Daoy (cell line): ENCODE measurements at regions not wholly inside any gene's neighbourhood (a gene's known extent, or its start where the extent isn't known, plus 50 kb on each side); places are given as distances from the start of the nearest gene placed in this dataset.
"Not testable (repeated sequence)": the region's sequence is repeated elsewhere in the genome, so short reads cannot be mapped to it uniquely, and the experiment has no call there.

Experiments
- DNase-seq: peaks from one replicate; pipeline ENCODE4 v3.0.0-alpha.2; 2015; ENCODE audit warnings: low read depth

DNA sequence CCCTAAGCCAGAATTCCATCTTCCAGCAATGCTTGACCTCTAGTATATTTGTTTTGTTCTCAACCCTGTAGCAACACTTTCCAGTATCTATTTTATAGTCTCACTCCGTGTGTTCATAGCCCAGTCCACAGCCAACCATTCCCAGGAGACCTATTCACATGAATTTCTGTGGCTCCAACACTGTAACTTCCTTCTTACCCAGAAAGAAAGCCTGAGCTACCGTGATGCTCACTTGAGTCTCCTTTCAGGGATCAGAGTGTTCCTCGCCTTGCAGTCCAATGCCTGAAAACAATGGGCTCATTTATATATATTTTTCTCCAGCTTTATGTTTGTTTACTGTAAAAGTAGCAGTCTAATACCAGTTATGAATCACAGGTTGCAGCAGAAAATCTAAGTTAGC is 645.0 kb upstream of the NOVA1 start:
- DNase-seq, result no peak

DNA sequence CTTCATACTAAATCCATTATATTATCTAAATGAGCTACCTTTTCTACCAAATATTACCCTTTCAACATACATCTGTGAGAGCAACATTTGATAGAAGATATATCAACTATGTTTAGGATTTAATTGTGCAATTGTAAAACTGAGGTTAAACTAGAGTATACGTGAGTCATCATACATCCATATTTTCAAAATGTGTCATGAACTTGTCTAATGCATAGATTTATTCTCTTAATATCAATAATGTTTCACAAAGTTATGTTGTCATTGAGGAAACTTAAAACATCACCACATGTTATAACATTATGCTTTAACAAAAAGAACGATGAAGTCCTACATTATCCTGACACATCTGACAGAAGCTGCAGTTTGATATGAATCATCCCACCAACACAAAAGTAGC is 645.5 kb upstream of the NOVA1 start:
- DNase-seq, result no peak

DNA sequence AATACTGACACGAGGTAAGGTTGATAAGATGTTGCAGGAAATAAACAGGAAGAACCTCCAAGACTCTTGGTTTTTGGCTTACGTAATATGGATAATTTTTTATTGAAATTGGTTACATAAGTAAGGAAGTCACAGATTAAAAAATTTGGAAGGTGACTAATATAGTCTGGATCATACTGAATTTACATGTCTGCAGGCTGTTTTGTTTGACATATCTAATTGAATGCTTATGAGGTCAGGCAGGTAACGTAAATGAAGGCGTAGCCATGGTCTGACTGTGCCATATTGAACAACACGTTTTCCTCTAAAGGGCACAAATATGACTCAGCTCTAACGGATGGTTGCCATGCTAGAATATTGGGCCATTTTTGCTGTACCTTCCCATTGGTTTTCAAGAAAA is 648.1 kb upstream of the NOVA1 start:
- no peak for DNase-seq

DNA sequence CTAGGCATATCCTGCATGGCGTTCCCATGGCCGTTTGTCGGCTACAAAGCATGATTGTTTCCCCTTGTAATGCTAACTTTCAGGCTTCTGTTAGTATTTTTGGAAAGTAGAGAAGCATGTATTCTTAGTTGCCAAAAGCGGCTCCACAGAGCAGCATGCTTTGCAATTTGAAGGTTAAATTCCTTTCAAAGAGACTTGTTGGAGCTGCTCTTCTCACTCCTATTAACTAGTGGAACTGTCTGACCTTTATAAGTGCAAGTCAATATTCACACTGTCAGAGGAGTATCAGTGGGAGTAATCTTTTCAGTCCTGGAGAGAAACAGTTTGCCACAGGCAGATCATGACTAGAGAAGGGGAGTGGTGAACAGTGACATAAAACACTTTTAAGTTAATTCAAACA is 656.1 kb upstream of the NOVA1 start:
- no peak for DNase-seq

DNA sequence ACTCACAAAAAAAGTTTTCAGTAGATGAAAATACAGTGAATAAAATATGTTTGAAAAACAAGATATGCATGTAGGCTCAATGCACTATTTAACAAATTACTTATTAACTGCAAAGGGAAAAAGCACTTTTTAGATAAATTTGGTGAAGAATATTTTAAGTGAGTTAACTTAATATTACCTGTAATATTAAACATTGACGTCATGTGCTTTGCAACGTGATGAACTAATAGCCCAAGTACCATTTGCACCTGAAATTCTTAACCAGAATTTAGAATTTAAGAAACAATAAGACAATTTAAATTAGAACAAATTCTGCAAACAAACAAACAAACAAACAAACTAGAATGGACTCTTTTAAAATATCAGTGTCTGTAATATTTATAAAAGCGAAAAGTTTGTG is 659.0 kb upstream of the NOVA1 start:
- DNase-seq, result no peak

DNA sequence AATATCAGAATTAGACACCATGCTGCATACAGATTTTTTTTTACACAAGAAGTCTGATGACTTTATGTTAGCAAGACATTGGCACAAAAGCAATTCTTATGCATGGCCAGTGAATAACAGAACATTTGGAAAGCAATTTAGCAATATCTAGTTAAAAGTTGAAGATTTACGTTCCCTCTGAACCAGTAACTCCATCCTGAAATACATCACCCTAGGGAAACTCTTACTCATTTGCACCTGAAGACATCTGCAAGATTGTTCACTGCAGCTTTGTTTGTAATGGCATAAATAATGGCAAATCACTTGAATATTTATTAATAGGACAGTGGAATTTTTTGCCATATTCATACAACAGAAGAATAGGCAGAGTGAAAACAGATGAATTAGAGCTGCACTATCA is 670.0 kb upstream of the NOVA1 start:
- DNase-seq, result no peak

DNA sequence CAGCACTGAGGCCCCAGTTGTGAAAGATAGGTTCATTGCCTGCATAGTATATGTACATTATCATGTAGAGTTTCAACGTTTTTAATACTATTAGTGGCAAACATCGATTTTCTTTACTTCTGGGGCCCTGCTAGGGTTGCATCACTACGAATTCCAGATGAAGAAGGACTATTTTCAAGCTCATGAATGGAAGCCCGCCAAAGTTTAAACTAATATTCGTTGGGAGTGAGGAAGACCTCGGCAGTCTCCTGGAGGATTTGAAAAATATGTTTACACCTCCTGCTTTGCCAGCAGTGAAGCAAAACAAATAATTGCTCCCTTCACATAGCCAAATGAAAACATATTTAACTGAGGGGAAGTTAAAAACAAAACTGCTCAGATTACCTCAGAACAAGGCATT is 672.9 kb upstream of the NOVA1 start:
- DNase-seq, result no peak

DNA sequence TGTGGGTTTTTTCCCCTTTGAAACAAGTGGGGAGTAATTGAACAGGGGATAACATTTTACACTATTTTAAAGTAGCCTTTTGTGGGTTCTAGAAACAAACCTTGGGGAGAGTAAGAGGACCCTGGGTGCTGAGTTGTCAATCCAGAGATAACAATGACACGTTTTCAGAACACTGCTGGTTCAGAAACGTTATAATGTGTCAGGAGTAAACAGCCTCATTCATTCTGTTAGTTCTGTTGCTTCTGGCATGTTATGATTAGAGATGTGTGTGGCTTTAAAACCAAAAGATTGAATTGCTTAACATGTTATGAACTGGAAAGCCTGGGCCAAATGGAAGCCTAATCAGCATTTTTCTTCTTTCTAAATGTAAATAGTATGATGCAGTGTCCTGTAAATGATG is 680.5 kb upstream of the NOVA1 start:
- no peak for DNase-seq

DNA sequence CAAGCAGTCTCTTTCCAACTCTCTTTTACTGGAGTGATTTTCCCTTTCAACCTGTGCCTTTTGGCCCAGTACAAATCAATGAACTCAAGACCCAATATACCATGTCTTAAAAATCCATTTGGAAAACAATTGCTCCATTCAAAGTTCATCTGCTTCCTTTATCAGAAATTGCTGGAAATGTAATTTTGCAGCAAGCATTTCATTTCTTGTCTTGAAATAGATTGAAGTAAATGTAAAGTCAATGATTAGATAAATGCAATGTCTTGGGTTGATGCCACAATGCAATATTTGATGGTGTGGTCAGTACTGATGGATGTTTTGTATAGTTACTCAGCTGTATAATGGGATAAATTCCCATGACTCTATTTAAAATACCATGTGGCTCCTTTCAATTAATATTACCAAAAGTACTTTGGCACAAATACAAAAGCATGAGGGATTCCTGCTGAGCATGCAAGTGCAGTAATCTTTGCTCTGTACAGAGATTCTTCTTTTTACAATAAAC is 707.7 kb upstream of the NOVA1 start:
- no peak for DNase-seq

DNA sequence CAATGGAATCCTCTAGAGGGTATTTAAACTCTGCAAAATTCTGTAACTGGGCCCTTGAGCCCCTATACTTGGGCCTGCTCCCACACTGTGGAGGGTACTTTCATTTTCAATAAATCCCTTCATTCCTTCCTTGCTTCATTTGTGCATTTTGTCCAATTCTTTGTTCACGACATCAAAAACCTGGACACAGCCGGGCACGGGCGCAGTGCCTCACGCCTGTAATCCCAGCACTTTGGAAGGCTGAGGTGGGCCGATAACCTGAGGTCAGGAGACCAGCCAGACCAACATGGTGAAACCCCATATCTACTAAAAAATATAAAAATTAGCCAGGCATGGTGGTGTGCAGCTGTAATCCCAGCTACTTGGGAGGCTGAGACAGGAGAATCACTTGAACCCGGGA is 714.9 kb upstream of the NOVA1 start:
- DNase-seq, result not testable (repeated sequence)

DNA sequence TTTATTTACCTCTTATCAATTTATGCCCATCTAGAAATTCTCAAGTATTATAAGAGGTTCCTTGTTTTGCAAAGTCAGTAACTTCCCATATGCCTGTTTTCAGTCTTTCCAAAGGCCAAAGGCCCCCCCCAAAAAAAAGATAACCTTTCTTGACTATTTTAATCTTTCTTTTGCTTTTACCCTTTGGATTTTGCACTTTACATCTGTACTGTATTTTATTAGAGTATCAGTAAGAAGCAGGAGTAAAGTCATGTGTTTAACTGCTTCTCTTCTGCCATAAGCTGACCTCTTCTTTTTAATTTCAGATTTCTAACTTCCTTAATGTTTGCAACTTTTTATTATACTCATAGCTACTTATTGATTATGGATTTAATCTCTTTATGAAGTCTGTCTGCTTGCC is 716.4 kb upstream of the NOVA1 start:
- no peak for DNase-seq

DNA sequence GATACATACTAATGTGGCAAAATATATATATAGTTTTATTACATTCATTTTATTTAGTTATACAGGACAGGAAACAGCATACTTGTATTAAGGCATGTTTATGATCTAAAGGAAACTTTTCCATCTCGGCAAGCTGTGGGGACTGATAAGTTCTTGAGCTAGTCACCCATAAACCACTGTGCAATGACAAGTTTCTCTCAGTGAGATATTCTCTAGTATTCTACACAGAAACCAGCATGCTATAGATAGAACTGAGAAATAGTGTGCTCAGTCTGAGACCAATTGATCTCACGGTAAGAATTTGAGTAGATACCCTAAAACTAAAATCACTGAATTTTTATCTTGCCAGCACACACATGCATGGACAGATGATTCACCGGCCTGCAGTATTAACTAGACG is 717.6 kb upstream of the NOVA1 start:
- DNase-seq, result no peak

DNA sequence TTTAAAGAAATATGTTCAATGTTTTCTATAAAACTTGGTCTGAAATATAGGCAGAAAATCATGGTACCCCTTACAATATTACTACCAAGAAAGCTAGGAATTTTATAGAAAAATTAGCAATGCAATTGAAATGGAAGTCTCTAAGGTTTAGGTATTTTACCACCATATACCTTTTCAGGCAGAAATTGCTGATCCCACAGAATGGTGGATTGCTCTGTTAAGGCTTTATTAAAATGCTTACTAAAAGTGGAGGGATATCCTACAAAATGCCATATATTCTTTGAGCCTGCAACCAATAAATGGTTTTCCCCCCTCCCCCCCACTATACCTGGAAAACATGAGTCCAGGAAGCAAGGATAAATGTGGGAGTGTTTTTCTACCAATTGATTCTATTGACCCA is 718.1 kb upstream of the NOVA1 start:
- DNase-seq, result no peak

DNA sequence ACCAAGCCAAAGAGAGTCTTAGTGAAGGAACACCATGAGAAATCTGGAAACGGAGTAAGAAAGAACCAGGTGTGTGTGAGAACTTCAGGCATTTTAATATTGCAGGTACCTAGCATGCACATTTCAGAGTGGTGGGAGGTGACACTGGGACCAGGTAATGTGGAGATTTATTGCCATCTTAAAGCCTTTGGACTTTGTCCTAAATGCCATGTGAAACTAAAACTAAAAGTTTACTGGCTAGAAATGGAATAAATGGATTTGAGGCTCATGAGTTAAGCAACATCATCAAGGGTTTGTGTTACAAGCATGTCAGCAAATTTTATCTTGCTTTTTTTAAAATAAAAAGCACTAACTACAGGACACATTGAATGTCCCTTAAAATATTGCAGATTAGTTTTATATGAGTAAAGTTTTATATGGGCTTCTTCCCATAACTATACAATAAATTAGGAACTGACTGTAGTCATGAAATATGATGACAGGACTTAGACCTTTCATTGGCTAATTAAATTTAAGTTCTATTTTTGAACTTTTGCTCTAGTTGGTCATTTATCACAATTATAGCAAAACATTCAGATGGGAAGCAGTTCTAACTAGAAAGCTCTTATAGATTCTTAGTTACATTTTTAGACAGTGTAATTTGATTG is 721.1 kb upstream of the NOVA1 start:
- no peak for DNase-seq

DNA sequence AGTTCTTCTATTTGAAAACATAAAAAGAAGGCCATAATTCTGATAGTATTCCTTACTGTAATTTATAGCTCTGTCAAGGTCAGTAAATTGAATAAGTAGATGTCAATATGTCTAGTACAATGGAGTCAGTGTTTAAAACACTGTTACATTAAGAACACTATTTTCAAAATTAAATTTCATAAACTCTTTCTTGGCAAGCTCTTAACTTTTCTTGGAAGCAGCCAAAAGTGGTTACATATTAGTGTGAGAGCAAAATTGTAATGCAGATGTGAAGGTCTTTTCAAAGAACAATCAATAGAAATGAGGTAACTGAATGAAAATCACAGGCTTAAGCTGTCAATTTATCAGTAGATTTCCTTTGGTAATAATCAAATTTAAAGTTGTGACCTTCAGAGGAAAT is 722.4 kb upstream of the NOVA1 start:
- DNase-seq, result no peak

DNA sequence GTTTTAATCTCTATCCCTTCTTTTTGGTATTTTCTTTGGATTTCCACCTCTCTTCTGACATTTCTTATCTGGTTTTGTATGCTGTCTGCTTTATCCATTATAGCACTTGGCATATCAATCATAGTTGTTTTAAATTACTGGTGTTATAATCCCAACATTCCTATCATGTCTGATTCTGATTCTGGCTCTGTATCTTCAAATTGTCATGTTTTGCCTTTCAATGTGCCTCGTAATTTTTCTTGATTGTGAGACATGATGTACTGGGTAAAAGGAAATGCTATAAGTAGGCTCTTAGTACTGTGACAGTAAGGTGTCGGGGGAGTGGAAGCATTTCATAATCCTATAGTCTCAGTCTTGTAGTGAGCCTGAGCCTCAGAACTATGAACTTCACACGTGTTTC is 729.3 kb upstream of the NOVA1 start:
- DNase-seq, result no peak

DNA sequence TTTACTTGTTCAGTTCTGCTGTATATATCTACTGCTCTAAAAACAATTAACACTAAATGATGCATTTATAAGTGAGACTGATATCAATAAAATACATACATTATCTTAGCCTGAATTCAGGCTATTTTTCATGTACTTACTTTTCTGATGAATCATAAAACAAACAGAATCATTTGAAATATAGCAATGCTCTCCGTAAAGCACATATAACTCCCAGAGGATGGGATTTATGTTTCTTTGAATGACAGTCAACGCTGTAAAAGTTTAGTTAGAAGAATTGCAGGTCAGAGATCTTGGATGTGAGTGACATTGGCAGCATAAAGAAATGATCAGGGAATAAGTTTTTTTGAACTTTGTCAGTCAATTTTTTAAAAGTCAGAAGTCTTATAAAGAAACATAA is 740.2 kb upstream of the NOVA1 start:
- DNase-seq, result no peak

DNA sequence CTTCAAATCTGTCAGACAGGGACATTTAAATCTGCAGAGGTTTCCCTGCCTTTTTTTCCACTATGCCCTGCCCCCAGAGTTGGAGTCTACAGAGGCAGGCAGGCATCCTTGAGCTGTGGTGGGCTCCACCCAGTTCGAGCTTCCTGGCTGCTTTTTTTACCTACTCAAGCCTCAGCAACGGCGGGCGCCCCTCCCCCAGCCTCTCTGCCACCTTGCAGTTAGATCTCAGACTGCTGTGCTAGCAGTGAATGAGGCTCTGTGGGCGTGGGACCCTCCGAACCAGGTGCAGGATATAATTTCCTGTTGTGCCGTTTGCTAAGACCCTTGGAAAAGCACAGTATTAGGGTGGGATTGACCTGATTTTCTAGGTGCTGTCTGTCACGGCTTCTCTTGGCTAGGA is 765.2 kb upstream of the NOVA1 start:
- not testable (repeated sequence) for DNase-seq

DNA sequence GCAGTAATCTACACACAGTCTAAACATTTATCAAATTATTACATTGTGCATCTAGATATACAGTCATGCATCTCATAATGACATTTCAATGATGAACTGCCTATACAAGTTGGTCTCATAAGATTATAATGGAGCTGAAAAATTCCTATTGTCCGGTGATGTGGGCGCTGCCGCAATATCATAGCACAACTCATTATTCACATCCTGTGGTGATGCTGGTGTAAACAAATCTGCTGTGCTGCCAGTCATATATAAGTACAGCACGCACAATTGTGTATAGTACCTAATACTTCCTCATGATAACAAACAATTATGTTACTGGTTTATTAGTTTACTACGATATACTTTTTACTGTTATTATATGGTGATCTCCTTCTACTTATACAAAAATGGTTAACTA is 768.8 kb upstream of the NOVA1 start:
- peak; percentile 23 for DNase-seq

DNA sequence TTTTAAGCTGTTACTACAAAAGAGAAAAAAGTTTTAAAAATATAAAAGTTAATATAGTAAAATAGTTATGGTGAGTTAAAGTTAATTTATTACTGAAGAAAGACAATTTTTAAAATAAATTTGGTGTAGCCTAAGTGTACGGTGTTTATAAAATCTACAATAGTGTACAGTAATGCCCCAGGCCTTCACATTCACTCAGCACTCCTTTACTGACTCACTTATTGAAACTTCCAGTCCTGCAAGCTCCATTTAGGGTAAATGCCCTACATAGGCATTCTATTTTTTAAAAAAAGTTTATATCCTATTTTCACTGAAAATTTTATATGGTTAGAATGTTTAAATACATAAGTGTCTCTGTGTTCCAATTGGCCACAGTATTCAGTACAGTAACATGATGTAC is 769.5 kb upstream of the NOVA1 start:
- no peak for DNase-seq

DNA sequence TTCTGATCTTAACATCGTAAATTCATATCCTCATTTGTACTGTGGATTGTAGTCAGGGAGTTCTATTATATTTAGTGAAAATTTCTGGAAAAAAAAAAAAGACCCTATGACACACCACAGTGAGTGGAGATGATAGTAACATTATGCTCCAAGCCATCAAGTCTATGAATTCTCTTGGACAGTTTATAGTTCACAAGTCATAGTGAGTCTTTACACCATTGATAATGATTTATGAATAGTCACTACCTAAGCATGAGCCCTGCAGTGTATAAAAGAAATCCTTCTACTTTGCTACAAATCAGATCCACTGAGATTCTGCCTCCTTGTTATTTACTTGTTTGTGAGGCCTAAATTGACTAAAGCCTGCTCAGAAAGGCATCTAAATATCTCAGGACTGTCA is 772.2 kb upstream of the NOVA1 start:
- no peak for DNase-seq

DNA sequence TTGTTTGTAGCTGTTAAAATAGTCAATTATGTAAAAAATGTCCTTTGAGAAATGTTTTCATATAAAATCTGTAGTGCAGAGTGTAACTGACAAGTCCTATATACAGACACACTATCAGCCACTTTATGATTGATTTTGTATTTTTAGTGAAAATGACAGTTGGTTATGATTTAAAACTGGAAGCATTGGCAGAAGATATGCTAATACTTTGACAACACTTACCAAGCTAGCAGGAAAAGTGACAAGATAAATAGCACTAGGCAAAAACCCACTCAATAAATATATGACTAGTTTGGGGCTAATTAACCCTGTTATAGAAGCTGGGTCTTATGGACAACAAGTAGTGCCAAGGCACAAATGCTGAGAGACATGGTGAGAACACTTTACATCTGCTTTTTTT is 772.9 kb upstream of the NOVA1 start:
- no peak for DNase-seq

DNA sequence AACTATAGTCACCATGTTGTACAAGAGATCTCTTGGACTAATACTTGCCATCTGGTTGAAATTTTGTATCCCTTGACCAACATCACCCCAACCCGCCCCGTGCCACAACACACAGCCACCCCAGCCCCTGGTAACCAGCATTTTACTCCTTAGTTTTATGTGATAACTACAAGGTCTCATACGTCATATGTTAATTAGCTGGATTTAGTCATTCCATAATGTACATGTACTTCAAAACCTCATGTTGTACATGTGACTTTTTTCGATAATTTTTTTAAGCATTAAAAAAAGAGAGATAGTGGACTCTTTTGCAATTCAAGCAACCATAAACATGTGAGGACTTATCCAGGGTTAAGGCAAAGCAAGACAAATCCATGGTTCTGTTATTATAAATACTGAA is 773.4 kb upstream of the NOVA1 start:
- DNase-seq, result no peak

DNA sequence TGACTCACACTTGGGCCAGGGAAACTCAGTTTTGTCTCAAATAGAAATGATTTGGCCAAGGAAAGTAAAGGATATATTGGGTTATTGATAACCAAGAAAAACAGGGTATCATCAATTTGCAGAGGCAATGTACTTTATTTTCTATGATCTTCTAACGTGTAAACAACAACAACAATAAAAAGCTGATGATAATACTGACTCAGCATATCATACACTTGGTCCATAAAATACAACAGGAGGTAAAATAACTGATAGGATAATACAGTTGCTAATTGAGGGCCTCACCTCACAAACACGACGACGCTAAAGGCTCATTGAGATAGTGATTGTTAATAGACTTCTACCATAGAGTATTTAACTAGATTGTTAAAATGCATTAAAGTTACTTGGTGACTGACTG is 774.0 kb upstream of the NOVA1 start:
- no peak for DNase-seq

DNA sequence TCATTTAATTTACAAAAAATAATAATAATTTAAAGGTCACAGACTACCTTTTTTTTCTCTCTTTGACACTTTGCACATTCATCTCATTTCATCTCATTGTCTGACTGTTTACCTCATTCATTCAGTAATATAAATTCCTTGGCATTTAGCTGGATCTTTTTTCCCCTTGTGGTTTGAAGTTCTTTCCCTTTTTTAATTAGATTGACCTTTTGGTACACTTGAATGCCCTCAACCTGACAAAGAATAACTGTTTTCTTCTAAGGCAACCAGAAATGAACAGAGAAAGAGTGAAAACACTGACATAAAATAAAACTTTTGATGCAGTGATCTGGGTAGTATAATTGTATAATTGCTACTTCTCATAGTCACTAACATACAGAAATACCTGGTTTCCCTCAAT is 774.9 kb upstream of the NOVA1 start:
- no peak for DNase-seq
